GM23338 (cell line): ENCODE measurements at regions not wholly inside any gene's neighbourhood (a gene's known extent, or its start where the extent isn't known, plus 50 kb on each side); places are given as distances from the start of the nearest gene placed in this dataset.

ENCODE experiments used
- ATAC-seq: fragments of 200-7000 bp; cut with Tn5 transposase; 3 replicates; pipeline ENCODE4 v1.9.1; 2020
- DNase-seq: peaks from one replicate; pipeline ENCODE4 v3.0.0-alpha.2; 2015; ENCODE audit warnings: low spot score
- H2AFZ ChIP-seq: fragments of 200-600 bp; sonication (generic); 2 replicates; pipeline ENCODE4 v1.8.0; 2016; ENCODE audit warnings: antibody characterized with exemption, mild to moderate bottlenecking, moderate library complexity
- H3F3A ChIP-seq: fragments of 200-600 bp; sonication (generic); replicated peaks from 2 replicates; pipeline ENCODE4 v1.8.0; 2017; ENCODE audit warnings: antibody characterized with exemption, mixed run types, low read depth
- H3K27ac ChIP-seq: fragments of 200-600 bp; sonication (generic); 2 replicates; pipeline ENCODE4 v1.6.1; 2016; ENCODE audit warnings: low read depth
- H3K27me3 ChIP-seq: fragments of 200-600 bp; sonication (generic); 2 replicates; pipeline ENCODE4 v1.8.0; 2016; ENCODE audit warnings: mild to moderate bottlenecking, mixed run types, moderate library complexity; ENCODE audit not compliant: insufficient read depth
- H3K36me3 ChIP-seq: fragments of 200-600 bp; sonication (generic); 2 replicates; pipeline ENCODE4 v1.8.0; 2016; ENCODE audit warnings: mild to moderate bottlenecking; ENCODE audit not compliant: insufficient read depth
- H3K4me1 ChIP-seq: fragments of 200-600 bp; sonication (generic); 2 replicates; pipeline ENCODE4 v1.8.0; 2016; ENCODE audit warnings: mild to moderate bottlenecking, moderate library complexity; ENCODE audit not compliant: insufficient read depth
- H3K4me2 ChIP-seq: fragments of 200-600 bp; sonication (generic); 2 replicates; pipeline ENCODE4 v1.7.1; 2017; ENCODE audit warnings: mixed run types
- H3K4me3 ChIP-seq: fragments of 200-600 bp; sonication (generic); 2 replicates; pipeline ENCODE4 v1.6.1; 2016; ENCODE audit warnings: mixed run types
- H3K79me2 ChIP-seq: fragments of 200-600 bp; sonication (generic); replicated peaks from 2 replicates; pipeline ENCODE4 v1.8.0; 2017; ENCODE audit warnings: mild to moderate bottlenecking; ENCODE audit not compliant: insufficient read depth
- H3K9me2 ChIP-seq: fragments of 200-600 bp; sonication (generic); 2 replicates; pipeline ENCODE4 v1.8.0; 2017; ENCODE audit not compliant: insufficient read depth
- H4K20me1 ChIP-seq: fragments of 200-600 bp; sonication (generic); replicated peaks from 2 replicates; pipeline ENCODE4 v1.8.0; 2017; ENCODE audit warnings: mild to moderate bottlenecking; ENCODE audit not compliant: insufficient read depth
- H3K27ac Mint-ChIP-seq: 2 replicates; pipeline ENCODE4 v1.8.0; 2020; ENCODE audit warnings: inconsistent platforms, mild to moderate bottlenecking, moderate library complexity, mixed read lengths
- H3K27me3 Mint-ChIP-seq: 3 replicates; pipeline ENCODE4 v1.8.0; 2022; ENCODE audit warnings: low read depth, mild to moderate bottlenecking, moderate library complexity, mixed read lengths, inconsistent platforms; ENCODE audit not compliant: insufficient read depth, poor library complexity
- H3K36me3 Mint-ChIP-seq: 3 replicates; pipeline ENCODE4 v1.8.0; 2021; ENCODE audit warnings: low read depth, mild to moderate bottlenecking, inconsistent platforms, moderate library complexity, mixed read lengths
- H3K4me1 Mint-ChIP-seq: 3 replicates; pipeline ENCODE4 v1.8.0; 2020; ENCODE audit warnings: mild to moderate bottlenecking, inconsistent platforms, mixed read lengths
- H3K4me3 Mint-ChIP-seq: 3 replicates; pipeline ENCODE4 v1.8.0; 2021; ENCODE audit warnings: moderate library complexity, mild to moderate bottlenecking, inconsistent platforms, mixed read lengths
- H3K9me3 Mint-ChIP-seq: 3 replicates; pipeline ENCODE4 v1.8.0; 2020; ENCODE audit warnings: moderate library complexity, mild to moderate bottlenecking, inconsistent platforms, mixed read lengths
- CREB1 ChIP-seq: fragments of 250-450 bp; sonication (Bioruptor Pico); IDR thresholded peaks from 2 replicates; pipeline ENCODE4 v1.5.0; 2020; ENCODE audit warnings: low read depth, mild to moderate bottlenecking, moderate library complexity
- CTCF ChIP-seq, 2 experiments: fragments of 200-600 bp in 1 of 2; sonication (generic) in 1 of 2; conservative IDR thresholded peaks; 2 replicates each; pipeline versions ENCODE4 v1.5.1 to v1.6.1; 2016 to 2017; ENCODE audit warnings: antibody characterized with exemption in 2 of 2, low read depth in 2 of 2, mild to moderate bottlenecking in 2 of 2, moderate library complexity in 1 of 2
- ETS1 ChIP-seq: IDR thresholded peaks from 2 replicates; pipeline ENCODE4 v1.6.1; 2016; ENCODE audit warnings: antibody characterized with exemption
- EZH2 ChIP-seq: fragments of 200-600 bp; sonication (generic); IDR thresholded peaks from one replicate; pipeline ENCODE4 v1.8.0; 2017; ENCODE audit warnings: antibody characterized with exemption, mild to moderate bottlenecking, low read depth; ENCODE audit not compliant: unreplicated experiment
- EZH2phosphoT487 ChIP-seq: fragments of 200-600 bp; sonication (generic); IDR thresholded peaks from one replicate; pipeline ENCODE4 v1.8.1; 2018; ENCODE audit warnings: antibody characterized with exemption; ENCODE audit not compliant: unreplicated experiment
- JUNB ChIP-seq: IDR thresholded peaks from one replicate; pipeline ENCODE4 v1.6.1; 2016; ENCODE audit warnings: antibody characterized with exemption; ENCODE audit not compliant: unreplicated experiment
- NANOG ChIP-seq: IDR thresholded peaks from 2 replicates; pipeline ENCODE4 v1.6.1; 2016; ENCODE audit warnings: antibody characterized with exemption, borderline replicate concordance
- POLR2AphosphoS5 ChIP-seq: IDR thresholded peaks from 2 replicates; pipeline ENCODE4 v1.6.1; 2016; ENCODE audit warnings: antibody characterized with exemption, low read depth
- REST ChIP-seq: IDR thresholded peaks from one replicate; pipeline ENCODE4 v1.6.1; 2018; ENCODE audit warnings: antibody characterized with exemption; ENCODE audit not compliant: unreplicated experiment
- STAT1 ChIP-seq: IDR thresholded peaks from one replicate; pipeline ENCODE4 v1.6.1; 2016; ENCODE audit warnings: antibody characterized with exemption; ENCODE audit not compliant: unreplicated experiment
- ZNF114 ChIP-seq: fragments of 250-450 bp; sonication (Bioruptor Pico); IDR thresholded peaks from 2 replicates; pipeline ENCODE4 v1.5.0; 2020; ENCODE audit warnings: mild to moderate bottlenecking, moderate library complexity
- ZNF331 ChIP-seq: fragments of 250-450 bp; sonication (Bioruptor Pico); IDR thresholded peaks from 2 replicates; pipeline ENCODE4 v1.5.0; 2020; ENCODE audit warnings: low read depth, mild to moderate bottlenecking, moderate library complexity
- ZNF462 ChIP-seq: fragments of 250-450 bp; sonication (Bioruptor Pico); IDR thresholded peaks from 2 replicates; pipeline ENCODE4 v1.5.0; 2020; ENCODE audit warnings: mild to moderate bottlenecking, moderate library complexity

- Histone ChIP-seq H3K4me2 (peak overlapping the region; percentile 64), H2AFZ (no peak overlapping the region), H3K4me1 (peaks cover 36% of the 10 kb centered on the region), H3K36me3 (no peaks in the 10 kb centered on the region), H3K9me2 (no peaks in the 10 kb centered on the region), H3K4me3 (0 out of 2 replicates have a peak overlapping the region, but pooled peaks have one; percentile 6), H4K20me1 (no peaks in the 10 kb centered on the region), H3K79me2 (no peaks in the 10 kb centered on the region), H3F3A (peaks cover 7% of the 10 kb centered on the region; the same call in 1 of the 2 replicates), H3K27me3 (no peaks in the 10 kb centered on the region), H3K27ac (peak overlapping the region; percentile 95)
- H3K36me3 Mint-ChIP-seq, result peaks cover 3% of the 10 kb centered on the region; the same call in 1 of the 3 replicates
- peaks cover 5% of the 10 kb centered on the region; the same call in 1 of the 3 replicates for H3K9me3 Mint-ChIP-seq
- peak overlapping the region; percentile 94 for H3K27ac Mint-ChIP-seq
- peaks cover 5% of the 10 kb centered on the region for H3K27me3 Mint-ChIP-seq
- DNase-seq (no peak), ATAC-seq (no peak)
- TF ChIP-seq NANOG (no peak), ZNF462 (CRISPR knock-in tag) (no peak), ZNF331 (no peak), CREB1 (CRISPR knock-in tag) (no peak), REST (no peak), EZH2phosphoT487 (no peak), ZNF114 (CRISPR knock-in tag) (no peak), POLR2AphosphoS5 (no peak), JUNB (no peak), EZH2 (no peak), CTCF (conservative IDR thresholded peaks at IDR 0.05; ENCODE audit: low read depth in 2 of 2) (no peak), ETS1 (no peak), STAT1 (no peak)
- peaks cover 44% of the 10 kb centered on the region for H3K4me1 Mint-ChIP-seq
- no peak overlapping the region; the same call in 2 of the 3 replicates for H3K4me3 Mint-ChIP-seq
Observed at GRCh38 chr2:176763130-176763529, 449.5 kb upstream of the HNRNPA3 start.
